ENCODE measurements at regions not wholly inside any gene's neighbourhood (a gene's known extent, or its start where the extent isn't known, plus 50 kb on each side); places are given as distances from the start of the nearest gene placed in this dataset.

DNA sequence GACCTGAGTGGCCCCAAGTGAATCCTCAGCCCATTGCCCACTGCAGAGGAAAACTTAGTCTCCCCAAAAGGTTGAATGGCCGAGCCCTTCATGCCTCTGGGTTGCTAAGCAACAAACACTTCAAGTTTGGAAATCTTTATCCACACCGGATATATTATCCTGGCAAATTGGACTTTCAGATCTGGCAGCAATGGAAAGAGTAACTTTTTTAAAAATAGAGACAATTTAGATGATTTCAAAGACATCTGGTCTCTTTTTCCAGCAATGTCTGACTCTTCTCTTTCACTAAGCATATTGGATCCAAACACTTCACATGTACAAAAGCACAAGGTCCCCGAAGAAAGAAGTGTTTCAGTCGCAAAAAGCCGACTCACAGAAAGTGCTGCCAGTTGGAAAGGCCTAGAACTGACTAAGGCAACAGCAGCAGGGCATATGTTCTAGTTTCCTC lies 505.3 kb downstream of the SOX6 start:
- CTCF ChIA-PET: no interaction called here
- Histone ChIP-seq H3K36me3 (ENCODE audit: insufficient read depth, low read length) (no peaks in the 10 kb centered on the region), H3K9me3 (ENCODE audit: control insufficient read depth in 1 of 2, insufficient read depth in 1 of 2, low read length in 2 of 2) (no peaks in the 10 kb centered on the region), H3K4me1 (ENCODE audit: insufficient read depth, low read length) (no peaks in the 10 kb centered on the region), H3K27me3 (ENCODE audit: control insufficient read depth in 1 of 2, insufficient read depth in 2 of 2, low read length in 2 of 2) (no peaks in the 10 kb centered on the region), H3K4me3 (ENCODE audit: low read length) (no peak overlapping the region), H3K27ac (ENCODE audit: low read depth in 1 of 2, low read length in 2 of 2) (no peak overlapping the region)
- POLR2A ChIA-PET: no interaction called here
- DNase-seq (no peak), ATAC-seq (ENCODE audit: poor library complexity) (no peak)
- H3K9me3 Mint-ChIP-seq: no peaks in the 10 kb centered on the region
- peaks cover 17% of the 10 kb centered on the region for H3K27me3 Mint-ChIP-seq
- H3K4me1 Mint-ChIP-seq (ENCODE audit: low read depth): no peaks in the 10 kb centered on the region
- intact Hi-C loops (cut with DNase I, micrococcal nuclease): no loop called here
- H3K27ac Mint-ChIP-seq: no peak overlapping the region
- no peak overlapping the region for H3K4me3 Mint-ChIP-seq
- no peaks in the 10 kb centered on the region for H3K36me3 Mint-ChIP-seq (ENCODE audit: low read depth)
- TF ChIP-seq, protein P1, sequence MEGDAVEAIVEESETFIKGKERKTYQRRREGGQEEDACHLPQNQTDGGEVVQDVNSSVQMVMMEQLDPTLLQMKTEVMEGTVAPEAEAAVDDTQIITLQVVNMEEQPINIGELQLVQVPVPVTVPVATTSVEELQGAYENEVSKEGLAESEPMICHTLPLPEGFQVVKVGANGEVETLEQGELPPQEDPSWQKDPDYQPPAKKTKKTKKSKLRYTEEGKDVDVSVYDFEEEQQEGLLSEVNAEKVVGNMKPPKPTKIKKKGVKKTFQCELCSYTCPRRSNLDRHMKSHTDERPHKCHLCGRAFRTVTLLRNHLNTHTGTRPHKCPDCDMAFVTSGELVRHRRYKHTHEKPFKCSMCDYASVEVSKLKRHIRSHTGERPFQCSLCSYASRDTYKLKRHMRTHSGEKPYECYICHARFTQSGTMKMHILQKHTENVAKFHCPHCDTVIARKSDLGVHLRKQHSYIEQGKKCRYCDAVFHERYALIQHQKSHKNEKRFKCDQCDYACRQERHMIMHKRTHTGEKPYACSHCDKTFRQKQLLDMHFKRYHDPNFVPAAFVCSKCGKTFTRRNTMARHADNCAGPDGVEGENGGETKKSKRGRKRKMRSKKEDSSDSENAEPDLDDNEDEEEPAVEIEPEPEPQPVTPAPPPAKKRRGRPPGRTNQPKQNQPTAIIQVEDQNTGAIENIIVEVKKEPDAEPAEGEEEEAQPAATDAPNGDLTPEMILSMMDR (IDR thresholded peaks at IDR 0.05): no peak

DNA sequence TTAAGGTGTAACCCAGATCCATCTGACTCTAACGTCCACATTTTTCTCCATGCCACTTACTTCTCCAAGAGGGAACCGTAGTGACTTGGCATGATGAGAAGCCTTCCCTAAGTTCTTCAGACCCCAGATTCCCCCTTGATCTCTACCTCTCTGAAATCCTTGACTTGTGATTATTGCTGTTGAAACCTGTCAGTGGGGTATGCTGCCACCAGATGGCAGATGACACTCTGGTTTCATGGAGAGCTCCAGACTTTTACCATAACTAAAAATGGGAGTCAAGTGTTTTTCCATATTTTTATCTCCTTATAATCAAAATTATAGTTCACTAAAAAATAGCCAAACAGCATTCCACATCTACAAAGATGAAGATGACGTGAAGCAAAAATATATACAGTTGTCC lies 504.2 kb downstream of the SOX6 start:
- TF ChIP-seq, protein P1 (IDR thresholded peaks at IDR 0.05): no peak
- POLR2A ChIA-PET: no interaction called here
- H3K36me3 Mint-ChIP-seq (ENCODE audit: low read depth): no peaks in the 10 kb centered on the region

DNA sequence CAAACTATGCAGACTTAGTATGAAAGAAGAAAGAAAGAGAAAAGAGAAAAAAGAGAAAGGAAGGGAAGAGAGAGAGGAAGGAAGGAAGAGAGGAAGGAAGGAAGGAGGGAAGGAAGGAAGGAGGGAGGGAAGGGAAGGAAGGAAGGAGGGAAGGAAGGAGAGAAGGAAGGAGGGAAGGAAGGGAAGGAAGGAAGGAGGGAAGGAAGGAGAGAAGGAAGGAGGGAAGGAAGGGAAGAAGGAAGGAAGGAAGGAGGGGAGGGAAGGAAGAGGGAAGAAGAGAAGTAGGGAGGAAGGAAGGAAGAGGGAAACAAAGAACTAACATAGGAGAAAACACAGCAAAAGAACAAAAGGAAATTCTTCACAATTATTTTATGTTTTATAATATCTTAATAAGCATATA lies 502.1 kb downstream of the SOX6 start:
- intact Hi-C loops (cut with DNase I, micrococcal nuclease): no loop called here
- no peak for ATAC-seq (ENCODE audit: poor library complexity)
- no peak for DNase-seq
- H3K4me3 ChIP-seq (ENCODE audit: low read length): no peak overlapping the region
- TF ChIP-seq, protein P1 (IDR thresholded peaks at IDR 0.05): no peak
- POLR2A ChIA-PET: no interaction called here
- H3K4me1 ChIP-seq (ENCODE audit: insufficient read depth, low read length): no peaks in the 10 kb centered on the region
- Mint-ChIP-seq H3K4me3 (no peak overlapping the region), H3K36me3 (ENCODE audit: low read depth) (no peaks in the 10 kb centered on the region), H3K27me3 (peaks cover 13% of the 10 kb centered on the region), H3K9me3 (no peaks in the 10 kb centered on the region), H3K27ac (no peak overlapping the region), H3K4me1 (ENCODE audit: low read depth) (no peaks in the 10 kb centered on the region)
- H3K27me3 ChIP-seq (ENCODE audit: control insufficient read depth in 1 of 2, insufficient read depth in 2 of 2, low read length in 2 of 2): no peaks in the 10 kb centered on the region
- H3K27ac ChIP-seq (ENCODE audit: low read depth in 1 of 2, low read length in 2 of 2): no peak overlapping the region
- H3K9me3 ChIP-seq (ENCODE audit: control insufficient read depth in 1 of 2, insufficient read depth in 1 of 2, low read length in 2 of 2): no peaks in the 10 kb centered on the region
- H3K36me3 ChIP-seq (ENCODE audit: insufficient read depth, low read length): no peaks in the 10 kb centered on the region
- CTCF ChIA-PET: no interaction called here

More for the DNA sequence above, 504.2 kb downstream of the SOX6 start:
- Histone ChIP-seq H3K9me3 (ENCODE audit: control insufficient read depth in 1 of 2, insufficient read depth in 1 of 2, low read length in 2 of 2) (no peaks in the 10 kb centered on the region), H3K27ac (ENCODE audit: low read depth in 1 of 2, low read length in 2 of 2) (no peak overlapping the region), H3K4me1 (ENCODE audit: insufficient read depth, low read length) (no peaks in the 10 kb centered on the region), H3K36me3 (ENCODE audit: insufficient read depth, low read length) (no peaks in the 10 kb centered on the region), H3K27me3 (ENCODE audit: control insufficient read depth in 1 of 2, insufficient read depth in 2 of 2, low read length in 2 of 2) (no peaks in the 10 kb centered on the region), H3K4me3 (ENCODE audit: low read length) (no peak overlapping the region)
- H3K4me1 Mint-ChIP-seq (ENCODE audit: low read depth): no peaks in the 10 kb centered on the region
- intact Hi-C loops (cut with DNase I, micrococcal nuclease): no loop called here
- H3K27me3 Mint-ChIP-seq: peaks cover 17% of the 10 kb centered on the region
- ATAC-seq (ENCODE audit: poor library complexity) (no peak), DNase-seq (no peak)
- H3K9me3 Mint-ChIP-seq: no peaks in the 10 kb centered on the region
- H3K27ac Mint-ChIP-seq: no peak overlapping the region
- CTCF ChIA-PET: no interaction called here
- no peak overlapping the region for H3K4me3 Mint-ChIP-seq
